ELR (cell line): ENCODE measurements at regions not wholly inside any gene's neighbourhood (a gene's known extent, or its start where the extent isn't known, plus 50 kb on each side); places are given as distances from the start of the nearest gene placed in this dataset.

Source experiments
- DNase-seq: peaks from one replicate; pipeline ENCODE4 v3.0.0-alpha.2; 2015; ENCODE audit warnings: low read depth

- DNase-seq = no peak
Observed at GRCh38 chr6:165082636-165083035, 226.8 kb downstream of the C6orf118 start.

GRCh38 chr6:165081944-165082532, 227.4 kb downstream of the C6orf118 start:
- DNase-seq = no peak

GRCh38 chr6:165077876-165078275, 231.5 kb downstream of the C6orf118 start:
- no peak for DNase-seq

- no peak for DNase-seq
Observed at GRCh38 chr6:165071906-165072305, 237.5 kb downstream of the C6orf118 start.

DNA sequence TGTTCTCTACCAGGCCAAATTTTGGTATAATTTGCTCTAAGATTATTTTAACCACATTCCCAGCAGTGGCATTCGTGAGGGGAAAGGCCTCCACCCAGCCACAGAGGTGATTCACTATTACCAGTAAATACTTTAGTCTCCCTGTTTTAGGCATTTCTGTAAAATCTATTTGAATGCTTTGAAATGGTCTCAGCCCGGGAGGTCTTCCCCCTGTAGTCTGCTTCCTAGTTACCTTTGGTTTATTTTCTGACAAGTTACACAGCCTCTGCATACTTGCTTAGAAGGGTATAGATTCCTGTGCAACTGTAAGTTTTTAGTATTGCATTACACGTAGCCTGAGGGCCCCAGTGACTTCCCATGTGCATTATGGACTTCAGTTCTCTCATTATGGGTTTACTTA, 248.7 kb downstream of the C6orf118 start:
- no peak for DNase-seq

GRCh38 chr6:165059032-165059431, 250.4 kb downstream of the C6orf118 start:
- DNase-seq = peak; percentile 0

GRCh38 chr6:165056292-165056691, 253.1 kb downstream of the C6orf118 start:
- DNase-seq = no peak

DNA sequence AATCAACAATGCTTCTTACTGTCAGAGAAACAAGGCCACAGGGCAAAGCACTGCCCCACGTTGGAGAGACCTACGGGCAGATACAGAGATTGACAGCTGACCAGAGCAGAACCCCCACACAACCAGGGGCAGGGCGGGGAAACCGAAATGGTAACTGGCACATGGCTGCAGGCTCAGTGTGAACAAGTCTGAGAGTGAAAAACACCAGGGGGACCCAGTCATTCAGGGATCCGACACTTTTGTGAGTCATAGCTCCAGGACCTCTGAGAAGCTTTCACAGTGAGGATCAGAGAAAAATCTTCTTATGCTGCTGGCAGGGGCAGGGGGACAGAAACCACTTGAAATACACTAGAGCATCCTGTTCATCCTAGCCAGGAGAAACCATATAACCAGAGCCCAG, 254.2 kb downstream of the C6orf118 start:
- no peak for DNase-seq

DNA sequence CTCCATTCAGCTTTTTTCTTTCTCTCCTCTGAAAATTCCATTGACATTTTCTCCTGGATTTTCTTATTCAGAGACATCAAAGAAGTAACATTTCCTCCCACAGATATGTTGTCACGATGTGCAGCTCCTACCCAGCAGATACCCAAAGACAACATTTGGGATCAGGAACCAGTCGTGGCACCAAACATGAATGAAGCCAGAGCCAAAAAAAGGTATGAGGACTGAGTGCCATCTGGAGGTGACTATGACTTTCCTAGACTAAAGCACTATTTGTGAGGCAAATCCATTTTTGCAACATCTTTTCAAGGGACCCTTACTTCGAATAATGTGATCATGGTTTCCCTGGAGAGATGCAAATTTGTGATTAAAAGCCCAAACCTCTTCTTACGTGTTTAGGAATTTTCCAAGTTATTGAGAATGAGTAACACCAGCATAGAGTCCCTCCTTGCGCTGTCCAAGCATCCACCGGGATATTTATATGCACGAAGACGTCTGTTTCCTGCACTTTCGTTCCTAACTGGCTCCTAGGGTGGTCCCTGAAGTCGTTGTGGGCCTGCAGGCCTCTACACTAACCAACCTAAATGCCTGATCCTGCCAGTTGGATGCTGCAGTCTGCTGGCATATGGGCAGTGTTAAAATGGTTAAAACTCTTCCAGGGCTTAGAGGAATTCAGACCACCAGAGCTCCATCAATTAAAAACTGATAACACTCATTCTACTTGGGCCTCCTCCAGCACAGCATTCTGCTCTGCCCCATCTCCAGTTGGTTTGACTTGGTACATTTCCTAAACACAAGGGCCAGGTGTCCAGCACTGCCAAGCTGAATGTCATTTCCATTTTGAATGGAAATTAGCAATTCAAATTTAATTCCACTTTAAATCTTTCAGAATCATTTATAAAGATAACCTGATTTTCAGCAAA, 256.6 kb downstream of the C6orf118 start:
- DNase-seq = no peak

DNA sequence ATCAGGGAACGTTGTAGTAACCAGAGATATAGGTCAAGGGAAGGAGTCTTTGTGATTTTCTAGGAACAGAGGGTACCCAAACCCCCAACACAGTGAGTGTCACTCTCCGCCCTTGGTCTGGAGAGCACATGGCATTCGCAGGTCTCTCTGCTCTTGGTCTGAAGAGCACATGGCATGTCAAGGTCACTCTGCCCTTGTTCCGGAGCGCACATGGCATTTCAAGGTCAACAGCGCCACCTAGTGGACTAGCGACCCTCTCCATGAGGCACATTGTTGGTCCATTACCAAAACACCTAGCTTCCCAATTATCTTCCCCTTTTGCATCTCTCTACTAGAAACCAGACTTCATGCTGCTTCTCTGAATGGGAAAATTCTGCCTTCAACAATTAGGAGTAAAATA, 260.0 kb downstream of the C6orf118 start:
- peak; percentile 19 for DNase-seq

GRCh38 chr6:165047952-165048351, 261.5 kb downstream of the C6orf118 start:
- no peak for DNase-seq

DNA sequence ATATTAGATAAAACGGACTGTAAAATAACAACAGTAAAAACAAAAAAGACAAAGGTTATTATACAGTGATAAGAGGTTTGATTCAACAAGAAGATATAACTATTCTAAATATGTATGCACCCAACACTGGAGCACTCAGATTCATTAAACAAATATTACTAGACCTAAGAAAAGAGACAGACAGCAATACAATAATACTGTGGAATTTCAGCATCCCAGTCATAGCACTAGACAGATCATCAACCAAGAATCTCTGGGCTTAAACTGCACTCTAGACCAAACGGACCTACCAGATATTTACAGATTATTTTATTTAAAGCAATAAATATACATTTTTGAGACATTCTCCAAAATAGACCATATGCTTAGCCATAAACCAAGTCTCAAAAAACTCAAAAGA, 263.8 kb downstream of the C6orf118 start:
- DNase-seq = no peak

GRCh38 chr6:165042912-165043311, 266.5 kb downstream of the C6orf118 start:
- no peak for DNase-seq

DNA sequence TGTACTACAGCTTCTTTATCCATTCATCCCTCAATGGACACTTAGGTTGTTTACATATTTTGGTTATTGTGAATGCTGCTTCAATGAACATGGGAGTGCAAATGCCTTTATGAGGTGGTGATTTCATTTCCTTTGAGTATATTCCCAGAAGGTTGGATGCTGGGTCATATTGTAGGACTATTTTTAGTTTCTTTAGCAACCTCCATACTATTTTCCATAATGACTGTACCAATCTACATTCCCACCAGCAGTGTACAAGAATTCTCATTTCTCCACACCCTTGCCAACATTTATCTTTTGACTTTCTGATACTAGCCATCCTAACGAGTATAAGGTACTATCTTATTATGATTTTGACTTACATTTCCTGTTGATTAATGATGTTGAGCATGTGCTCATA, 269.0 kb downstream of the C6orf118 start:
- DNase-seq = no peak

- no peak for DNase-seq
Observed at GRCh38 chr6:165034271-165034741, 275.1 kb downstream of the C6orf118 start.

GRCh38 chr6:165031502-165031901, 277.9 kb downstream of the C6orf118 start:
- no peak for DNase-seq

DNA sequence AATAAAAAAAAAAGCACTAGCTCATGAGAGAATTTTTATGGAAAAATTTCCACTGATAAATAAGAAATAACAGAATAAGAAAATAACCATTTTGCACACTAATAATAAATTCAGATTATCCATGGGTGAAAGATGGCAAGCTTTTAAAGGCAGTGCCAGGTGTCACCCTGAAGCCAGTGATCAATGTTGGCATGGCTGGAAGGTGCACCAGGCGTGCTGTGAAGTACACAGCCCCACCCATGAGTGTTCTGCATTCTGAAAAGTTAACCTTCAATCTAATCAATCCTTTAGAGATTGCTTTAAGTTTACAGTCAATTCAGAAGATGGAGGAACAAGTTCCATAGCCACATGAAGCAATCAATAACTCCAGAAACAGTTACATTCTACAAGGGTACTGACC, 284.4 kb downstream of the C6orf118 start:
- no peak for DNase-seq

GRCh38 chr6:165019681-165020080, 289.7 kb downstream of the C6orf118 start:
- DNase-seq = no peak

DNA sequence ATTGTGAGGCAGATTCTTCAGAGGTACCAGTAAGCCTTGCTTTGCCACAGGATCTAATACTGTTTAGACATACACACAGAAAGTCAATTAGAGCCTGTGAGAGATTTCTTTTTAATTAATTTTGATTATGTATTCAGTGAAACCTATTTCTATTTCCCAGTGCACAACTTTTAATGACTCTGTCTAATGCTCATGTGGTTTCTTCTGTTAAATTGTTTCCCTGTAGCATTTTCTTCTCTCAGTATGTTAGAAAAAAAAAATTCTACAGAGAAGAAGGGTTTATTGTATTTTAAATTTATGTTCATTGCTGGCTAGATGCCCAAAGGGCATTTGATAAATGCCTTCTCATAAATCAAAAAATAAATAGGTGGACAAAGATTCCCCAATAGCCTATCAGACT, 293.7 kb downstream of the C6orf118 start:
- no peak for DNase-seq

DNA sequence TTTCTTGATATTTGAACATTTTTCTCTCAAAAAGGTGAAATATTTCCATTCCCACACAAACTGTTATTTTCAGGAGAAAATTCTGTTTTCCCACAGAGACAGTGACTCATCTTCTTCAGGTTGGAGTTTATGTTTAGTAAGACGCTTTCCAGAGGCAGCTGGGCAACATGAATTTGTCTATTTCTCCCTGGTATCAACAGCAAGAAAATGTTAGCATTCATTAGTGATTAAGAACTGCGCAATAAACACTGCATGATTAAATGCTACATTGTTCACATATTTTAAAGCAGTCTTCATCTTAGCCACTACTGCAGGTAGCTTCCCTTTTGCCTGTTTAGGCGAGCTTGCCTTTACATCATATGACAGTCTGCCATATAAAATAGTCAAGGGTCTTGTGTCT, 295.7 kb downstream of the C6orf118 start:
- no peak for DNase-seq

GRCh38 chr6:165012183-165012582, 297.2 kb downstream of the C6orf118 start:
- no peak for DNase-seq

- DNase-seq = no peak
Observed at GRCh38 chr6:165010556-165011535, 298.6 kb downstream of the C6orf118 start.
